ENCODE measurements at regions not wholly inside any gene's neighbourhood (a gene's known extent, or its start where the extent isn't known, plus 50 kb on each side); places are given as distances from the start of the nearest gene placed in this dataset.

GRCh38 chr5:97623441-97623840, 440.4 kb upstream of the RIOK2 start:
- H3K27me3 Mint-ChIP-seq, result no peaks in the 10 kb centered on the region
- ATAC-seq (ENCODE audit: low read depth), result no peak
- ChIA-PET POLR2A (no interaction called here), CTCF (no interaction called here)
- TF ChIP-seq CTCF (IDR thresholded peaks at IDR 0.05), result no peak
- DNase-seq, result no peak
- peaks cover 7% of the 10 kb centered on the region for H3K9me3 Mint-ChIP-seq
- no peak overlapping the region for H3K27ac Mint-ChIP-seq
- H3K4me3 Mint-ChIP-seq, result no peak overlapping the region
- no peaks in the 10 kb centered on the region for H3K36me3 Mint-ChIP-seq (ENCODE audit: low read depth)
- intact Hi-C loops (cut with micrococcal nuclease), result no loop called here
- no peaks in the 10 kb centered on the region for H3K4me1 Mint-ChIP-seq

DNA sequence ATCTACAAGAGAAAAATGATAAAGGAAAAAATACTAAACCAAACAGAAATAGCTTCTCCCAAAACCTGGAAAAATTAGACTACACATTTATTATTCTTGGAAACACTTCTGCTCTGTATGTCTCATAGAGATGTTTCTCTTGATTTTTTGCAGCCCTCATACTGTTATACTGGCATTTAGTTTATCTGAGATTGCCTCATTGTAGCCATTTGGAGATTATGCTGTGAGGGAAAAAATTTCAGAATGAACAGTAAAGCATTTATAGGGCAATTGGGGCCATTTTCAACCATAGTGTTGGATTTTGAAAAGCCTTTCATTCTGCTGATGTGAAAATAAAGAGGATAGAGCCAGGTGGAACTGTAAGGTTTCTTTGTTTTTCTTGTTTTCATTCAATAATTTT, 441.8 kb upstream of the RIOK2 start:
- intact Hi-C loops (cut with micrococcal nuclease), result no loop called here
- TF ChIP-seq CTCF (IDR thresholded peaks at IDR 0.05), result no peak
- Mint-ChIP-seq H3K27me3 (no peaks in the 10 kb centered on the region), H3K36me3 (ENCODE audit: low read depth) (no peaks in the 10 kb centered on the region), H3K27ac (no peak overlapping the region), H3K4me3 (no peak overlapping the region), H3K4me1 (no peaks in the 10 kb centered on the region), H3K9me3 (no peaks in the 10 kb centered on the region)
- ATAC-seq (ENCODE audit: low read depth), result no peak
- ChIA-PET POLR2A (no interaction called here), CTCF (no interaction called here)
- DNase-seq, result no peak

DNA sequence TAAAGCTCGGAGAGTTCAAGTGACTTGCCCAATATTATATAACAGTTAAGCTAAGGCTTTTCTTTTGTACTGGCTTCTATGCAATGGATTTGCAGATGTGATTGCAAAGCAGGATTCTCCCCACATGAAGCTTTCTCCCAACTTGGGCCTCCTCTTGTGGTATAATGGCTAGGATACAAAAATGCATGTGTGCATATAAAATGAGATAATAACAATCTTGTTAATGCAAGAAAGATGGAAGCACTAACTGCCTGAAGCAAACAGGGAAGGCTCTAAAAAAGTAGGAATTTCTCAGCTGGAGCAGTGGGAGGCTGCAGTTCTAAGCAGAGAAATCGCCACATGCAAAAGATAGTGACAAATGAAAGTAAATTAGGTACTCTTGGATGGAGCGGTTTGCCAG, 444.2 kb upstream of the RIOK2 start:
- no peaks in the 10 kb centered on the region for H3K9me3 Mint-ChIP-seq
- TF ChIP-seq CTCF (IDR thresholded peaks at IDR 0.05), result no peak
- no peak overlapping the region for H3K27ac Mint-ChIP-seq
- DNase-seq, result no peak
- no peak overlapping the region for H3K4me3 Mint-ChIP-seq
- no peaks in the 10 kb centered on the region for H3K27me3 Mint-ChIP-seq
- ATAC-seq (ENCODE audit: low read depth), result no peak
- POLR2A ChIA-PET, result no interaction called here
- CTCF ChIA-PET, result no interaction called here
- no peaks in the 10 kb centered on the region for H3K4me1 Mint-ChIP-seq
- H3K36me3 Mint-ChIP-seq (ENCODE audit: low read depth), result no peaks in the 10 kb centered on the region
- intact Hi-C loops (cut with micrococcal nuclease), result no loop called here

DNA sequence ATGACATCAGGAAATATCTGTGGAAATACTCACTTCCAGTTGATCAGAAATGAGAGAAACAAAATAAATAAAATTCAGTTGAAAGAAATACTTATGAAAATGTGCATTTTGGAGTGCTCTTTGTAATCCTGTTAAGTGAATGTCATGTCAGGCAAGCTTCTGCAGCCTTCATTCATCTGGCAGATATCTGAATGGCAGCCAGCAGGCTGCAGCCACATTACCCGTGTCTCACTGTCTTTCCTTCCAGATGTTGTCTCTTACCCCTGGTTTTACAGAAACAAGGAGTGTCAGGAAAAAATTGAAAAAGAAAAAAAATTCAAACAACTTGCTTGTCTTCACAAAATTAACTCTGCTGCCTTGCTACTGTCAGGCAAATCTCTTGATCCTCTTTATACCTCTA, 445.0 kb upstream of the RIOK2 start:
- ChIA-PET POLR2A (no interaction called here), CTCF (no interaction called here)
- intact Hi-C loops (cut with micrococcal nuclease), result no loop called here
- no peaks in the 10 kb centered on the region for H3K27me3 Mint-ChIP-seq
- no peak overlapping the region for H3K27ac Mint-ChIP-seq
- ATAC-seq (ENCODE audit: low read depth) (no peak), DNase-seq (no peak)
- H3K4me3 Mint-ChIP-seq, result no peak overlapping the region
- no peaks in the 10 kb centered on the region for H3K36me3 Mint-ChIP-seq (ENCODE audit: low read depth)
- no peaks in the 10 kb centered on the region for H3K4me1 Mint-ChIP-seq
- TF ChIP-seq CTCF (IDR thresholded peaks at IDR 0.05), result no peak
- H3K9me3 Mint-ChIP-seq, result no peaks in the 10 kb centered on the region

- ATAC-seq (ENCODE audit: low read depth), result no peak
- no peaks in the 10 kb centered on the region for H3K4me1 Mint-ChIP-seq
- DNase-seq, result no peak
- no peaks in the 10 kb centered on the region for H3K36me3 Mint-ChIP-seq (ENCODE audit: low read depth)
- ChIA-PET POLR2A (no interaction called here), CTCF (no interaction called here)
- H3K27ac Mint-ChIP-seq, result no peak overlapping the region
- H3K4me3 Mint-ChIP-seq, result no peak overlapping the region
- H3K27me3 Mint-ChIP-seq, result no peaks in the 10 kb centered on the region
- intact Hi-C loops (cut with micrococcal nuclease), result no loop called here
- no peak for TF ChIP-seq CTCF (IDR thresholded peaks at IDR 0.05)
- no peaks in the 10 kb centered on the region for H3K9me3 Mint-ChIP-seq
Measured at GRCh38 chr5:97628807-97629206, 445.8 kb upstream of the RIOK2 start.

Data from activated B cell treated with CpG ODN at 0.5 μM for 24 hours (primary cell).